Mesendoderm (in vitro differentiated cells): ENCODE measurements at regions not wholly inside any gene's neighbourhood (a gene's known extent, or its start where the extent isn't known, plus 50 kb on each side); places are given as distances from the start of the nearest gene placed in this dataset.

ENCODE experiments used
- DNase-seq: peaks from one replicate; pipeline ENCODE4 v3.0.0; 2013
- H2AK5ac ChIP-seq: 2 replicates; pipeline ENCODE4 v1.6.1; 2013; ENCODE audit warnings: low read length, inconsistent platforms
- H2BK120ac ChIP-seq: 2 replicates; pipeline ENCODE4 v1.6.1; 2013; ENCODE audit warnings: low read depth, mild to moderate bottlenecking, low read length, moderate library complexity, mixed read lengths
- H2BK15ac ChIP-seq: replicated peaks from 2 replicates; pipeline ENCODE4 v1.6.1; 2013; ENCODE audit warnings: low read depth, mild to moderate bottlenecking, moderate library complexity
- H2BK5ac ChIP-seq: 2 replicates; pipeline ENCODE4 v1.6.1; 2013; ENCODE audit warnings: low read length, inconsistent platforms
- H3K18ac ChIP-seq: 2 replicates; pipeline ENCODE4 v1.6.1; 2013; ENCODE audit warnings: mild to moderate bottlenecking, low read length, mixed read lengths
- H3K23ac ChIP-seq: one replicate; pipeline ENCODE4 v1.6.1; 2013; ENCODE audit warnings: low read length
- H3K27ac ChIP-seq: 2 replicates; pipeline ENCODE4 v1.5.1; 2013; ENCODE audit warnings: low read depth, mild to moderate bottlenecking, inconsistent platforms, low read length, moderate library complexity
- H3K27me3 ChIP-seq: 2 replicates; pipeline ENCODE4 v1.6.1; 2013; ENCODE audit warnings: low read length, control low read depth, mild to moderate bottlenecking, inconsistent platforms; ENCODE audit not compliant: insufficient read depth, poor library complexity
- H3K36me3 ChIP-seq: 2 replicates; pipeline ENCODE4 v1.6.1; 2013; ENCODE audit warnings: low read length, inconsistent platforms; ENCODE audit not compliant: control insufficient read depth, insufficient read depth
- H3K4ac ChIP-seq: one replicate; pipeline ENCODE4 v1.6.1; 2013; ENCODE audit warnings: low read depth, mild to moderate bottlenecking, low read length, moderate library complexity
- H3K4me1 ChIP-seq: 2 replicates; pipeline ENCODE4 v1.6.1; 2013; ENCODE audit warnings: low read depth, low read length, inconsistent platforms; ENCODE audit not compliant: control insufficient read depth
- H3K4me2 ChIP-seq: 2 replicates; pipeline ENCODE4 v1.6.1; 2013; ENCODE audit warnings: low read length
- H3K4me3 ChIP-seq: 2 replicates; pipeline ENCODE4 v1.5.1; 2013; ENCODE audit warnings: mild to moderate bottlenecking, low read length
- H3K56ac ChIP-seq: one replicate; pipeline ENCODE4 v1.6.1; 2013; ENCODE audit warnings: low read length
- H3K79me1 ChIP-seq: 2 replicates; pipeline ENCODE4 v1.6.1; 2013; ENCODE audit warnings: low read length, inconsistent platforms
- H3K79me2 ChIP-seq: 2 replicates; pipeline ENCODE4 v1.6.1; 2013; ENCODE audit warnings: mild to moderate bottlenecking, low read length; ENCODE audit not compliant: control insufficient read depth, insufficient read depth
- H3K9ac ChIP-seq: 2 replicates; pipeline ENCODE4 v1.6.1; 2013; ENCODE audit warnings: low read length, inconsistent platforms
- H4K5ac ChIP-seq: one replicate; pipeline ENCODE4 v1.6.1; 2013; ENCODE audit warnings: low read length
- H4K8ac ChIP-seq: one replicate; pipeline ENCODE4 v1.6.1; 2013; ENCODE audit warnings: low read depth, mild to moderate bottlenecking, control low read depth, low read length, moderate library complexity
- WGBS: extraction: QIAGEN DNeasy Blood & Tissue Kit; methylation state at CpG from one replicate; pipeline ENCODE4 v1.1.7; 2013; ENCODE audit warnings: low lambda C conversion rate, missing lambda C conversion rate; ENCODE audit not compliant: insufficient coverage; ENCODE audit errors: extremely low coverage; 5-methylcytosine and 5-hydroxymethylcytosine counted together

- WGBS: no CpG with 5 or more reads among the region's 3 CpGs
- no peak overlapping the region for H2BK5ac ChIP-seq
- H3K23ac ChIP-seq: no peak overlapping the region
- no peaks in the 10 kb centered on the region for H3K36me3 ChIP-seq
- no peak overlapping the region for H3K4ac ChIP-seq
- H3K79me2 ChIP-seq: no peaks in the 10 kb centered on the region
- H4K5ac ChIP-seq: no peak overlapping the region
- H3K18ac ChIP-seq: no peak overlapping the region
- H3K9ac ChIP-seq: no peak overlapping the region
- H2AK5ac ChIP-seq: no peak overlapping the region
- no peak for DNase-seq
- H3K4me3 ChIP-seq: no peak overlapping the region
- peaks cover 2% of the 10 kb centered on the region for H3K4me1 ChIP-seq
- H3K56ac ChIP-seq: no peak overlapping the region
- H3K27me3 ChIP-seq: no peaks in the 10 kb centered on the region
- H3K79me1 ChIP-seq: no peaks in the 10 kb centered on the region
- no peak overlapping the region for H2BK120ac ChIP-seq
- no peak overlapping the region for H3K27ac ChIP-seq
- H4K8ac ChIP-seq: no peak overlapping the region
- no peak overlapping the region for H2BK15ac ChIP-seq
- H3K4me2 ChIP-seq: no peak overlapping the region
Measured at GRCh38 chr12:25337916-25338315, 87.2 kb upstream of the KRAS start.

DNA sequence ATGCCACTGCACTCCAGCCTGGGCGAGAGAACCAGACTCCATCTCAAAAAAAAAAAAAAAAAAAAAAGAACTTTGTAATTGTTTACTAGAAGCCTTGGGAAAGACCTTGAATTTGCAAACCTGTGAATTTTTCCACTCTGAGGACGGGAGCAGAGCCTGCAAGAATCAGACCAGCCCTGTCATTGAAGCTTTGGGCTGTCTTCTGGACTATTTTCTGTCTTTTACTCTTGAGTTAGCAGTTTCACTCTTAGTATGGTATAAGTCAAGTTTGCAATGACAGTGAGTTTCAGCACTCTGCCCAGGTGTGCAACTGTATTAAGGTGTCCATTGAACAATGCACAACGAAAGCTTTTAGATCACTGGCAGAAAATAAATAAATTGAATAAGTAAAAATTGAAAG, 81.4 kb upstream of the KRAS start:
- Histone ChIP-seq H3K23ac (no peak overlapping the region), H3K4me1 (peaks cover 2% of the 10 kb centered on the region), H4K5ac (no peak overlapping the region), H4K8ac (no peak overlapping the region), H3K4ac (no peak overlapping the region), H2BK120ac (no peak overlapping the region), H2BK15ac (no peak overlapping the region), H3K9ac (no peak overlapping the region), H3K36me3 (no peaks in the 10 kb centered on the region), H3K18ac (no peak overlapping the region), H3K4me3 (no peak overlapping the region), H3K79me2 (no peaks in the 10 kb centered on the region), H3K27me3 (no peaks in the 10 kb centered on the region), H3K27ac (no peak overlapping the region), H3K79me1 (no peaks in the 10 kb centered on the region), H2AK5ac (no peak overlapping the region), H3K4me2 (no peak overlapping the region), H3K56ac (no peak overlapping the region), H2BK5ac (no peak overlapping the region)
- WGBS: no CpG with 5 or more reads among the region's 3 CpGs
- no peak for DNase-seq

GRCh38 chr12:25328072-25328712, 77.5 kb upstream of the KRAS start:
- Histone ChIP-seq H3K23ac (no peak overlapping the region), H2BK15ac (no peak overlapping the region), H3K79me2 (no peaks in the 10 kb centered on the region), H3K9ac (no peak overlapping the region), H3K27me3 (no peaks in the 10 kb centered on the region), H3K27ac (no peak overlapping the region), H3K4me2 (no peak overlapping the region), H3K36me3 (no peaks in the 10 kb centered on the region), H4K8ac (no peak overlapping the region), H3K4me3 (no peak overlapping the region), H2AK5ac (no peak overlapping the region), H4K5ac (no peak overlapping the region), H3K4me1 (no peaks in the 10 kb centered on the region), H2BK5ac (no peak overlapping the region), H3K79me1 (no peaks in the 10 kb centered on the region), H3K56ac (no peak overlapping the region), H2BK120ac (no peak overlapping the region), H3K4ac (no peak overlapping the region), H3K18ac (no peak overlapping the region)
- WGBS: no CpG with 5 or more reads among the region's 5 CpGs
- DNase-seq: no peak

- WGBS: no CpG with 5 or more reads among the region's 4 CpGs
- Histone ChIP-seq H3K18ac (no peak overlapping the region), H4K8ac (no peak overlapping the region), H3K4me1 (no peaks in the 10 kb centered on the region), H3K23ac (no peak overlapping the region), H2BK15ac (no peak overlapping the region), H3K79me2 (no peaks in the 10 kb centered on the region), H2BK5ac (no peak overlapping the region), H3K4me3 (no peak overlapping the region), H3K56ac (no peak overlapping the region), H3K4ac (no peak overlapping the region), H3K4me2 (no peak overlapping the region), H2BK120ac (no peak overlapping the region), H3K27me3 (no peaks in the 10 kb centered on the region), H3K27ac (no peak overlapping the region), H3K79me1 (no peaks in the 10 kb centered on the region), H3K9ac (no peak overlapping the region), H4K5ac (no peak overlapping the region), H3K36me3 (no peaks in the 10 kb centered on the region), H2AK5ac (no peak overlapping the region)
- no peak for DNase-seq
Measured at GRCh38 chr12:25327321-25327720, 76.6 kb upstream of the KRAS start.

DNA sequence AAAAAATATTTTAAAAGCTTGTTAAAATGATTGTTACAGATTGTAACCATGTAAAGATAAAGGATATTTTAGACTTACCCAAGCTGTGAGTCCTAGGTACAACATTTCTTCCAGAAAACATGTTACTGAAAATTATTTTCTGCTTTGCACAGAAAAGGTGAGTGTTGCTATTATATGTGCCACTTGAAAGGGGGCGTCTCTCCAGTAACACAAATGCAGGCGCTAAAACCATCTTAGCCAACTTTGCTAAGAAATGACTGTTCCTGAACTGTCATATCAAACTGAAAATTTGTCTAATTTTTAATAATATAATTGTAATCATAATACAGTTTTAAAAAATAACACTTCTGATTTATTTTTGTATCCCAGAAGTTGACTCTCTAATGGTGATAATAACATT, 75.6 kb upstream of the KRAS start:
- WGBS: no CpG with 5 or more reads among the region's 2 CpGs

GRCh38 chr12:25324861-25325260, 74.1 kb upstream of the KRAS start:
- no peak overlapping the region for H2BK120ac ChIP-seq
- no peak overlapping the region for H3K56ac ChIP-seq
- no peak overlapping the region for H3K23ac ChIP-seq
- no peak overlapping the region for H2AK5ac ChIP-seq
- H2BK15ac ChIP-seq: no peak overlapping the region
- no peak overlapping the region for H3K4me2 ChIP-seq
- peaks cover 2% of the 10 kb centered on the region for H3K4me1 ChIP-seq
- no peak overlapping the region for H2BK5ac ChIP-seq
- H4K8ac ChIP-seq: no peak overlapping the region
- no peaks in the 10 kb centered on the region for H3K79me2 ChIP-seq
- H4K5ac ChIP-seq: no peak overlapping the region
- no peak for DNase-seq
- no peak overlapping the region for H3K27ac ChIP-seq
- no peaks in the 10 kb centered on the region for H3K36me3 ChIP-seq
- no peak overlapping the region for H3K18ac ChIP-seq
- H3K27me3 ChIP-seq: no peaks in the 10 kb centered on the region
- H3K9ac ChIP-seq: no peak overlapping the region
- no peak overlapping the region for H3K4me3 ChIP-seq
- WGBS: no CpG with 5 or more reads among the region's 2 CpGs
- H3K4ac ChIP-seq: no peak overlapping the region
- H3K79me1 ChIP-seq: no peaks in the 10 kb centered on the region

More for the DNA sequence above, 75.6 kb upstream of the KRAS start:
- Histone ChIP-seq H2BK120ac (no peak overlapping the region), H3K27ac (no peak overlapping the region), H2AK5ac (no peak overlapping the region), H3K4me3 (no peak overlapping the region), H3K79me2 (no peaks in the 10 kb centered on the region), H3K36me3 (no peaks in the 10 kb centered on the region), H4K8ac (no peak overlapping the region), H2BK5ac (no peak overlapping the region), H4K5ac (no peak overlapping the region), H3K9ac (no peak overlapping the region), H3K79me1 (no peaks in the 10 kb centered on the region), H3K27me3 (no peaks in the 10 kb centered on the region), H3K18ac (no peak overlapping the region), H3K4me1 (no peaks in the 10 kb centered on the region), H2BK15ac (no peak overlapping the region), H3K56ac (no peak overlapping the region), H3K4me2 (no peak overlapping the region), H3K23ac (no peak overlapping the region), H3K4ac (no peak overlapping the region)
- DNase-seq: no peak
